ENCODE measurements at regions not wholly inside any gene's neighbourhood (a gene's known extent, or its start where the extent isn't known, plus 50 kb on each side); places are given as distances from the start of the nearest gene placed in this dataset.
"Not testable (repeated sequence)": the region's sequence is repeated elsewhere in the genome, so short reads cannot be mapped to it uniquely, and the experiment has no call there.

DNA sequence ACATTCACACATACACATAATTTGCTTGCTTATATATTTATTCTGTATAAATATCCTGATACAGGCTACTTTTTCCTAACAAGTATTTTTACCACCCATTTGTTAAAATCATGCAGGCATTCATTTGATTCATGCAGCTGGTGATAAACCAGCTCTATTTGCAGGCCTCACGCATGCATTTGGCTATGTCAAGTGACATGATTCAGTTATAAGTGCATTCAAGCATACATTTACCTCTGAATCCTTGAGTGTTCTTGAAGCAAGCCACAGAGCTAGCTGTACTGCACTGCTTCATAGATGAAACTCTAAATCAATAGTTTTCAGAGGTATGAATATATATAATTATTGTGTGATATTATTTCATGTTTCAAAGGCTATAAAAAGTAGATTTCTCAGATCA, 544.0 kb upstream of the AGA start:
- Histone ChIP-seq H3K9me3 (no peaks in the 10 kb centered on the region), H3K4me1 (no peaks in the 10 kb centered on the region), H3K27me3 (no peaks in the 10 kb centered on the region), H3K36me3 (no peaks in the 10 kb centered on the region), H3K27ac (no peak overlapping the region), H3K4me3 (no peak overlapping the region)
- intact Hi-C loops (cut with DNase I): no loop called here
- DNase-seq (no peak), ATAC-seq (no peak)
- TF ChIP-seq, protein P1, sequence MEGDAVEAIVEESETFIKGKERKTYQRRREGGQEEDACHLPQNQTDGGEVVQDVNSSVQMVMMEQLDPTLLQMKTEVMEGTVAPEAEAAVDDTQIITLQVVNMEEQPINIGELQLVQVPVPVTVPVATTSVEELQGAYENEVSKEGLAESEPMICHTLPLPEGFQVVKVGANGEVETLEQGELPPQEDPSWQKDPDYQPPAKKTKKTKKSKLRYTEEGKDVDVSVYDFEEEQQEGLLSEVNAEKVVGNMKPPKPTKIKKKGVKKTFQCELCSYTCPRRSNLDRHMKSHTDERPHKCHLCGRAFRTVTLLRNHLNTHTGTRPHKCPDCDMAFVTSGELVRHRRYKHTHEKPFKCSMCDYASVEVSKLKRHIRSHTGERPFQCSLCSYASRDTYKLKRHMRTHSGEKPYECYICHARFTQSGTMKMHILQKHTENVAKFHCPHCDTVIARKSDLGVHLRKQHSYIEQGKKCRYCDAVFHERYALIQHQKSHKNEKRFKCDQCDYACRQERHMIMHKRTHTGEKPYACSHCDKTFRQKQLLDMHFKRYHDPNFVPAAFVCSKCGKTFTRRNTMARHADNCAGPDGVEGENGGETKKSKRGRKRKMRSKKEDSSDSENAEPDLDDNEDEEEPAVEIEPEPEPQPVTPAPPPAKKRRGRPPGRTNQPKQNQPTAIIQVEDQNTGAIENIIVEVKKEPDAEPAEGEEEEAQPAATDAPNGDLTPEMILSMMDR (IDR thresholded peaks at IDR 0.05): no peak

DNA sequence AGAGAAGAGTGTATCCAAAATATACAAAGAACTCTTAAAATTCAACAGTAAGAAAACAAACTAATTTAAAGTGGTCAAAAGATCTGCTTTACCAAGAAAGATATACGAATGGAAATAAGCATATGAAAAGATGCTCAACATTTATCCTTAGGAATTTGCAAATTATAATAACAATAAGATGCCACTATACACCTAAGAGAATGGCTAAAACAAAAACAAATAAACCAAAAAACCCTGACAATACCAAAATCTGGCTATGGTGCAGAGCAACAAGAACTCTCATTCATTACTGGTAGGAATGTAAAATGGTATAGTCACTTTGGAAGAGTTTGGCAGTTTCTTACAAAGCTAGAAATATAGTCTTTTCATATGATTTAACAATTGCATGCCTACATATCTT, 545.7 kb upstream of the AGA start:
- ATAC-seq (no peak), DNase-seq (no peak)
- no peak overlapping the region for H3K27ac ChIP-seq
- no peaks in the 10 kb centered on the region for H3K4me1 ChIP-seq
- H3K9me3 ChIP-seq: no peaks in the 10 kb centered on the region
- intact Hi-C loops (cut with DNase I): no loop called here
- TF ChIP-seq, protein P1 (IDR thresholded peaks at IDR 0.05): no peak
- no peaks in the 10 kb centered on the region for H3K36me3 ChIP-seq
- H3K4me3 ChIP-seq: no peak overlapping the region
- no peaks in the 10 kb centered on the region for H3K27me3 ChIP-seq

DNA sequence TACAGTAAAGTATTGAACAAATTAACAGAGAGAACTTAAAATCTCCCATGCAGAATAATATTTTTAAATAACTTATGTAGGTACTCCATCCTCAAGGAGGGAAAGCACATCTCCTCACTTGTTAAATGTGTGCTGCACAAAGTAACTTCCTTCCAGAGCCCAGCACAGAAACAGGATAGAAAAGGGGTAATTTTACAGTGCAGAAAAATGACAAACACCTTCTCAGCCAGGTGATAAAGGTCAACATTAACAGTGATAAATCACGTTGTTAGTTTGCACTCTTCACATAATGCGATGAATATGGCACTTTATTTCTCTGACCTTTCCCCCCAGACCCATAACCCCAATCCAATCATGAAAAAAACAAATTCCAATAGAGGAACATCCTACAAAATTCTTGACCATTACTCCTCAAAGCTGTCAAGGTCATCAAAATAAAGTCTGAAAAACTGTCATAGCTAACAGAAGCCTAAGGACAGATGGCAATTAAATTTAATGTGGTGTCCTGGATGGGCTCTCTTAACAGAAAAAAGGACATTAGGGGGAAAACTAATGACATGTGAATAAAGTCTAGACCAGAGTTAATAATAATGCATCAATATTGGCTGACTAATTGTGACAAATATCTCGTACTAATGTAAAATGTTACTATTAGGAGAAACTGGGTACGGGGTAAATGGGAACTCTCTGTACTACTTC, 547.4 kb upstream of the AGA start:
- no peaks in the 10 kb centered on the region for H3K9me3 ChIP-seq
- H3K4me3 ChIP-seq: no peak overlapping the region
- intact Hi-C loops (cut with DNase I): no loop called here
- ATAC-seq (no peak), DNase-seq (no peak)
- H3K27ac ChIP-seq: no peak overlapping the region
- H3K36me3 ChIP-seq: no peaks in the 10 kb centered on the region
- TF ChIP-seq, protein P1 (IDR thresholded peaks at IDR 0.05): no peak
- H3K27me3 ChIP-seq: no peaks in the 10 kb centered on the region
- H3K4me1 ChIP-seq: no peaks in the 10 kb centered on the region

DNA sequence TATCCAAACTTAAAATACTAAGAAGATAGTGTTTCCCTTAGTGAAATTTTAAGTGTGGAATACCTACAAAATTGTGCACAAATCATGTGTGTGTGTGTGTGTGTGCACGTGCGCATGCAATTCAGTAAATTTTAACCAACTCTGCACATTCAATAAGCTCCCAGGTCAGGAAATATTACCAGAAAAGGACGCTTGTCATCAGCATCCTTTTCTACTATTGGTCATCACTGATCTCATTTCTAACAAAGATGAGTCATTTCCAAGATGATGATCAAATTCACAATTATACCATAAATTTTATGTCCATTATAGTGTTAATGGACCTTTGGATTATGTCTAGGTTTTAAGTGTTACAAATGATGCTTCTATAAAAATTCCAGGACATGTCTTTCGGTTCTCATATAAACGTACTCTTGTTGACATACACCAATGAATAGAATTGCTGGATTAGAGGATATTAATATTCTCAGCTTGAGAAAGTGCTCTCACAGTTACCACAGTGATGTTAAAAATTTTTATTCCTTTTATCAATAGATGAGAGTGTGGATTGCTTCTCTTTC, 560.9 kb upstream of the AGA start:
- no peak for DNase-seq
- TF ChIP-seq, protein P1 (IDR thresholded peaks at IDR 0.05): no peak
- no peak overlapping the region for H3K27ac ChIP-seq
- no peaks in the 10 kb centered on the region for H3K27me3 ChIP-seq
- intact Hi-C loops (cut with DNase I): no loop called here
- H3K36me3 ChIP-seq: no peaks in the 10 kb centered on the region
- ATAC-seq: no peak
- H3K9me3 ChIP-seq: no peaks in the 10 kb centered on the region
- no peak overlapping the region for H3K4me3 ChIP-seq
- no peaks in the 10 kb centered on the region for H3K4me1 ChIP-seq

DNA sequence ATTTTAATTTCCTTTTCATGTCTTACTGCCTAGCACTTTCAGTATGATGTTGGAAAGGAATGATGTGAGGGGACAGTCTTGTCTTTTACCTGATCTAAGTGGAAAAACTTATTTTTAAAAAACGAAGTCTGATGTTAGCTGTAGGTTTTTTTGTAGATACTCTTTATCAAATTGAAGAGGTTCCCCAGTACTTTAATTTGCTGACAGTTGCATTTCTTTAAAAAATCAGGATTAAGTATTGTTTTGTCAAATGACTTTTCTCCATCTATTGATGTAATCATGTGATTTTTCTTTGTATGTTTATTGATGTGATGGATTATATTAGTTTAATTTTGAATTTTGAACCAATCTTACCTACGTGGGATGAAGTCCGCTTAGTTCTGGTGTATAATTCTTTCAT, 568.4 kb upstream of the AGA start:
- TF ChIP-seq, protein P1 (IDR thresholded peaks at IDR 0.05): no peak

DNA sequence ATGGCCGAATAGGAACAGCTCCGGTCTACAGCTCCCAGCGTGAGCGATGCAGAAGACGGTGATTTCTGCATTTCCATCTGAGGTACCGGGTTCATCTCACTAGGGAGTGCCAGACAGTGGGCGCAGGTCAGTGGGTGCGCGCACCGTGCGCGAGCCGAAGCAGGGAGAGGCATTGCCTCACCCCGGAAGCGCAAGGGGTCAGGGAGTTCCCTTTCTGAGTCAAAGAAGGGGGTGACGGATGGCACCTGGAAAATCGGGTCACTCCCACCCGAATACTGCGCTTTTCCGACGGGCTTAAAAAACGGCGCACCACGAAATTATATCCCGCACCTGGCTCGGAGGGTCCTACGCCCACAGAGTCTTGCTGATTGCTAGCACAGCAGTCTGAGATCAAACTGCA, 572.8 kb upstream of the AGA start:
- DNase-seq, ATAC-seq: not testable (repeated sequence)

More for the DNA sequence above, 568.4 kb upstream of the AGA start:
- Histone ChIP-seq H3K27me3 (no peaks in the 10 kb centered on the region), H3K9me3 (no peaks in the 10 kb centered on the region), H3K4me1 (no peaks in the 10 kb centered on the region), H3K27ac (no peak overlapping the region), H3K4me3 (no peak overlapping the region), H3K36me3 (no peaks in the 10 kb centered on the region)
- ATAC-seq (no peak), DNase-seq (no peak)
- intact Hi-C loops (cut with DNase I): no loop called here

More for the DNA sequence above, 572.8 kb upstream of the AGA start:
- H3K27me3 ChIP-seq; H3K9me3 ChIP-seq; intact Hi-C loops (cut with DNase I); H3K4me3 ChIP-seq; H3K36me3 ChIP-seq; H3K4me1 ChIP-seq; H3K27ac ChIP-seq: not testable (repeated sequence)
